ENCODE measurements at regions not wholly inside any gene's neighbourhood (a gene's known extent, or its start where the extent isn't known, plus 50 kb on each side); places are given as distances from the start of the nearest gene placed in this dataset.

GRCh38 chr14:101202627-101203404, 299.3 kb upstream of the RTL1 start:
- no peak for DNase-seq

GRCh38 chr14:101206556-101206955, 303.0 kb upstream of the RTL1 start:
- no peak for DNase-seq

GRCh38 chr14:101207041-101207440, 303.5 kb upstream of the RTL1 start:
- no peak for DNase-seq

GRCh38 chr14:101207897-101208296, 304.4 kb upstream of the RTL1 start:
- no peak for DNase-seq

GRCh38 chr14:101209594-101209993, 306.1 kb upstream of the RTL1 start:
- DNase-seq, result no peak

- no peak for DNase-seq
Observed at GRCh38 chr14:101215266-101215665, 311.7 kb upstream of the RTL1 start.

- no peak for DNase-seq
Observed at GRCh38 chr14:101215927-101216326, 312.4 kb upstream of the RTL1 start.

GRCh38 chr14:101216366-101217079, 313.0 kb upstream of the RTL1 start:
- no peak for DNase-seq

GRCh38 chr14:101217080-101217463, 313.6 kb upstream of the RTL1 start:
- no peak for DNase-seq

GRCh38 chr14:101217616-101218371, 314.3 kb upstream of the RTL1 start:
- DNase-seq, result no peak

GRCh38 chr14:101219896-101220703, 316.6 kb upstream of the RTL1 start:
- DNase-seq, result no peak

- no peak for DNase-seq
Observed at GRCh38 chr14:101220921-101221510, 317.5 kb upstream of the RTL1 start.

- DNase-seq, result no peak
Observed at GRCh38 chr14:101221549-101222160, 318.1 kb upstream of the RTL1 start.

- DNase-seq, result no peak
Observed at GRCh38 chr14:101222362-101223070, 319.0 kb upstream of the RTL1 start.

GRCh38 chr14:101223127-101223526, 319.6 kb upstream of the RTL1 start:
- peak in 13 of 56 donors; percentile 3 to 54 (median 24) for DNase-seq

- no peak for DNase-seq
Observed at GRCh38 chr14:101223561-101224162, 320.1 kb upstream of the RTL1 start.

- no peak for DNase-seq
Observed at GRCh38 chr14:101224356-101225156, 321.0 kb upstream of the RTL1 start.

Data from amygdala (tissue), 56 donors.